Peyer's patch (tissue), 4 donors: ENCODE measurements at regions not wholly inside any gene's neighbourhood (a gene's known extent, or its start where the extent isn't known, plus 50 kb on each side); places are given as distances from the start of the nearest gene placed in this dataset.

Source experiments
- DNase-seq, 3 donors: peaks; one replicate each; pipeline ENCODE4 v3.0.0-alpha.2; 2017 to 2019
- H3K27ac ChIP-seq, 4 donors: fragments of 200-600 bp; sonication (generic); one replicate each; pipeline ENCODE4 v1.5.1; 2016 to 2019
- H3K27me3 ChIP-seq, 2 donors: fragments of 200-600 bp; sonication (generic); one replicate each; pipeline ENCODE4 v1.5.1; 2019
- H3K36me3 ChIP-seq, 3 donors: fragments of 200-600 bp; sonication (generic); one replicate each; pipeline ENCODE4 v1.5.1; 2016 to 2019
- H3K4me1 ChIP-seq, 4 donors: fragments of 200-600 bp; sonication (generic); one replicate each; pipeline ENCODE4 v1.5.1; 2016 to 2019
- H3K4me3 ChIP-seq, 4 donors: fragments of 200-600 bp; sonication (generic); 1 replicate in 3 of 4; 2 replicates in 1 of 4; pipeline ENCODE4 v1.5.1; 2016 to 2019; ENCODE audit warnings: mild to moderate bottlenecking in 1 of 4
- H3K9me3 ChIP-seq, 4 donors: fragments of 200-600 bp; sonication (generic); one replicate each; pipeline ENCODE4 v1.5.1; 2016 to 2019; ENCODE audit warnings: mild to moderate bottlenecking in 1 of 4
- POLR2A ChIP-seq, 2 donors: fragments of 450-650 bp; IDR thresholded peaks; one replicate each; pipeline ENCODE4 v1.5.1; 2017; ENCODE audit warnings: antibody characterized with exemption in 2 of 2, mild to moderate bottlenecking in 2 of 2, moderate library complexity in 2 of 2
- TF ChIP-seq, protein P1 (sequence below), 6 experiments: fragments of 450-650 bp in 4 of 6; fragments of 200-600 bp in 2 of 6; sonication (generic) in 1 of 6; IDR thresholded peaks; one replicate each; pipeline ENCODE4 v1.5.1; 2017 to 2019; ENCODE audit warnings: antibody characterized with exemption in 6 of 6, mild to moderate bottlenecking in 3 of 6, moderate library complexity in 1 of 6

DNA sequence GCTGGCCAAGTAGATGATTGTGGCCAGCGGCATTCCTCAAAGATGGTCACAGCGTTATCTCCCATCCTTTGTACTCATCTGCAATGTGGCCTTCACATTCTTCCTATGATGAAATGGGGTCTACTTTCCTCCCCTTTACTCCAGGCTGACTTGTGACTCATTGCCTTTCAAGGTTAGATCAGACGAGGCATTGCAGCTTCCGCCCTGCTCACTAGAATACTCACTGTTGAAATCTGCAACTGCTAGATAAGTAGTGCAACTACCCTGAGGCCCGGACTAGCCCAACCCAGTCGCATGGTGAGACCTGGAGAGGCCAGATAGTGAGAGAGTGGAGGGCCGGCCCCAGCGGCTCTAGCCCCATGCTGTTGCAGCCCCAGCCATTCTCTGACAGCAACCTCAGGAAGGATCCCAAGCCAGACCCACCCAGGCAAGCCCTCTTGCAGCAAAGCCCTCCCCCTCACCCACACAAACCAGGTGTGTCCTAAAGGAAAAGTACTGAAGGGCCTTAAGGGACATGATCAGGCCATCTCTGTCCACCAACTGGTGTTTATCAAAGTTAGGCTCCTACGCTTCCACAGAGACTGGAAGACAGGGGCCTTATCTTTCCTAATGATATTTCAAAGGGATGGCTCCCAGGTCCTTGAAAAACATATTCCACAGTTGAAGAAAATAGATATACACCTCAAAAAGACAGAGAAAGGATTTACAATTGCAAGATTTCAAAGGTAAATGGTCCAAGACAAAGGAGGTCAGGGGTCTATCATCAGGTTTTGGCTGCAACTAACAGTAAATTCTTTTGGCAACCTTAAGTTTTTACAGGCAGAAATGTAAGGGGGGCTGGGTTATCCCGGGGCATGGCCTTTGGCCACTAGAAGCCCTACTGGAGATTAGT lies 107.2 kb upstream of the TRIM24 start:
- H3K4me1 ChIP-seq = no peaks in the 10 kb centered on the region
- H3K27me3 ChIP-seq = no peaks in the 10 kb centered on the region
- no peak overlapping the region for H3K4me3 ChIP-seq
- peaks cover 0 to 3% (median 0%) of the 10 kb centered on the region in 4 donors for H3K9me3 ChIP-seq
- DNase-seq = no peak
- no peak for TF ChIP-seq POLR2A (IDR thresholded peaks at IDR 0.05)
- TF ChIP-seq, protein P1, sequence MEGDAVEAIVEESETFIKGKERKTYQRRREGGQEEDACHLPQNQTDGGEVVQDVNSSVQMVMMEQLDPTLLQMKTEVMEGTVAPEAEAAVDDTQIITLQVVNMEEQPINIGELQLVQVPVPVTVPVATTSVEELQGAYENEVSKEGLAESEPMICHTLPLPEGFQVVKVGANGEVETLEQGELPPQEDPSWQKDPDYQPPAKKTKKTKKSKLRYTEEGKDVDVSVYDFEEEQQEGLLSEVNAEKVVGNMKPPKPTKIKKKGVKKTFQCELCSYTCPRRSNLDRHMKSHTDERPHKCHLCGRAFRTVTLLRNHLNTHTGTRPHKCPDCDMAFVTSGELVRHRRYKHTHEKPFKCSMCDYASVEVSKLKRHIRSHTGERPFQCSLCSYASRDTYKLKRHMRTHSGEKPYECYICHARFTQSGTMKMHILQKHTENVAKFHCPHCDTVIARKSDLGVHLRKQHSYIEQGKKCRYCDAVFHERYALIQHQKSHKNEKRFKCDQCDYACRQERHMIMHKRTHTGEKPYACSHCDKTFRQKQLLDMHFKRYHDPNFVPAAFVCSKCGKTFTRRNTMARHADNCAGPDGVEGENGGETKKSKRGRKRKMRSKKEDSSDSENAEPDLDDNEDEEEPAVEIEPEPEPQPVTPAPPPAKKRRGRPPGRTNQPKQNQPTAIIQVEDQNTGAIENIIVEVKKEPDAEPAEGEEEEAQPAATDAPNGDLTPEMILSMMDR (IDR thresholded peaks at IDR 0.05) = no peak
- H3K36me3 ChIP-seq = no peaks in the 10 kb centered on the region
- H3K27ac ChIP-seq = no peak overlapping the region

DNA sequence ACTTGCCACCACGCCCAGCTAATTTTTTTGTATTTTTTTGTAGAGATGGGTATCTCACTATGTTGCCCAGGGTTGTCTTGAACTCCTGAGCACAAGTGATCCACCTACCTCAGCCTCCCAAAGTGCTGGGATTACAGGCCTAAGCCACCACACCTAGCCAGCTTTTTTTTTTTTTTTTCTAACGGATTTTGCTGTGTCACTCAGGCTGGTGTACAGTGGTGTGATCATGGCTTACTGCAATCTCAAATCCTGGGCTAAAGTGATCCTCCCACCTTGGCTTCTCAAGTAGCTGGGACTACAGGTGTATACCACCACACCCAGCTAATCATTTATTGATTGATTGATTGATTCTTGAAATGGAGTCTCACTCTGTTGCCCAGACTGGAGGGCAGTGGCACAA lies 106.0 kb upstream of the TRIM24 start:
- H3K4me1 ChIP-seq = no peaks in the 10 kb centered on the region
- H3K27ac ChIP-seq = no peak overlapping the region
- no peak for DNase-seq
- no peaks in the 10 kb centered on the region for H3K36me3 ChIP-seq
- H3K4me3 ChIP-seq = no peak overlapping the region
- TF ChIP-seq, protein P1 (IDR thresholded peaks at IDR 0.05) = no peak
- TF ChIP-seq POLR2A (IDR thresholded peaks at IDR 0.05) = no peak
- H3K9me3 ChIP-seq = peaks cover 0 to 3% (median 0%) of the 10 kb centered on the region in 4 donors
- H3K27me3 ChIP-seq = no peaks in the 10 kb centered on the region

DNA sequence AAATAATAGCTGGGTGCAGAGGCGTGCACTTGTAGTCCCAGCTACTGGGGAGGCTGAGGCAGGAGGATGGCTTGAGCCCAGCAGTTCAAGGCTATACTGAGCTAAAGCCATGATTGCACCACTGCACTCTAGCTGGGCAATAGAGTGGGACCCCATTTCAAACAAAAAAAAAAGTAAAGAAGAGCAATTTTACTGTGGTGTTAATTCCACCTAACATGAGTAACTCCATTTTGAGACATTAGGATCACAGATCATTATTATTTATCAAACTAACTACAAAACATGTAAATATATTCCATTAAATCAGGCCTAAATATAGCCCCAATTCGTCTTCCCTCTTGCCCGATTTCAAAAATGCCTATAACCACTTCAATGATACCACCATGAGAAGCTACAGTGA lies 104.8 kb upstream of the TRIM24 start:
- no peak for DNase-seq
- Histone ChIP-seq H3K27ac (no peak overlapping the region), H3K27me3 (no peaks in the 10 kb centered on the region), H3K9me3 (peaks cover 0 to 3% (median 0%) of the 10 kb centered on the region in 4 donors), H3K36me3 (no peaks in the 10 kb centered on the region), H3K4me1 (no peaks in the 10 kb centered on the region), H3K4me3 (no peak overlapping the region)
- TF ChIP-seq, protein P1 (IDR thresholded peaks at IDR 0.05) = no peak
- TF ChIP-seq POLR2A (IDR thresholded peaks at IDR 0.05) = no peak

DNA sequence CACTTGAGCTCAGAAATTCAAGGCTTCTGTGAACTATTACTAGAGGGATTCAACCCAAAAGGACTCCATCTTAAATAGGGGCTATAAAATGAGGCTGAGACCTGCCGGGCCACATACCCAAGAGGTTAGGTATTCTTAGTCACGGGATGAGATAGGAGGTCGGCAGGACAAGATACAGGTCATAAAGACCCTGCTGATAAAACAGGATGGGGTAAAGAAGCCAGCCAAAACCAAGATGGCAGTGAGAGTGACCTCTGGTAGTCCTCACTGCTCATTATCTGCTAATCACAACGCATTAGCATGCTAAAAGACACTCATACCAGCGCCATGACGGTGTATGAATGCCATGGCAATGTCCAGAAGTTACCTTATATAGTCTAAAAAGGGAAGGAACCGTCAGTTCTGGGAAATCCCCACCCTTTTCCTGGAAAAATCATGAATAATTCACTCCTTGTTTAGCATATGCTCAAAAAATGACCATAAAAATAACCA lies 101.2 kb upstream of the TRIM24 start:
- H3K36me3 ChIP-seq = no peaks in the 10 kb centered on the region
- no peaks in the 10 kb centered on the region for H3K9me3 ChIP-seq
- TF ChIP-seq POLR2A (IDR thresholded peaks at IDR 0.05) = no peak
- TF ChIP-seq, protein P1 (IDR thresholded peaks at IDR 0.05) = no peak
- no peak overlapping the region for H3K27ac ChIP-seq
- no peaks in the 10 kb centered on the region for H3K27me3 ChIP-seq
- H3K4me3 ChIP-seq = no peak overlapping the region
- H3K4me1 ChIP-seq = no peaks in the 10 kb centered on the region
- DNase-seq = no peak

DNA sequence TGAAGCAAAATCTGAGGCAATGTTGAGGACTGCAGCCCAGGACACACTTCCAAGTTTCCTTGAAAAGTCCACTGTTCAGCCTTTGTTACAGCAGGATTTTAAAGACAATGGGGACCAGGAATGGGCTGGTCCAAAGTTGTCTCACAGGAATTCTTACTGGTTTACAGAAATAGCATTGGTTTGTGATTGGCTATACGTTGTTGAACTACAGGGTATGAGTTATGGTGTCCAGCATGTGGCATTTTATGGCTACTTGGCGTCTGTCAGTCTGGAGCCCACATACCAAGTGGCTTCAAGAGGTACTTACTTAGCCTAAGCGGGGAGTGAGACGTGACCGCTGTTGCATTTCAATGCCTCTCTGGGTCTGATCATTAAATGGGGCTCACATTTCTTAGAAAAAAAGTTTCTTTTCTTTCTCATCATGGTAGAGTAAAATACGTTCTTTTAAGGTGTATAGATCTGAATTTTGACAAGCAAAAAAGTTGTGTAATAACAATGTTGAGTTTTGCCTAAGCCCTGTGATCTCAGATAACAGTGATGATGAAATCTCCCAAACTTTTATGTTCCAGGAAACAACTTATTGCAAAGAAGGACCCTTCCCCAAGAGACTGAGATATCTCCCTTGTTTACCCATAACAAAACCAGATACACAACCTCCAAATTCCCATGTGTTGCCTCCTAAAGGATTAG lies 100.0 kb upstream of the TRIM24 start:
- Histone ChIP-seq H3K4me1 (no peaks in the 10 kb centered on the region), H3K27me3 (no peaks in the 10 kb centered on the region), H3K9me3 (no peaks in the 10 kb centered on the region), H3K27ac (no peak overlapping the region), H3K36me3 (no peaks in the 10 kb centered on the region), H3K4me3 (no peak overlapping the region)
- DNase-seq = no peak
- TF ChIP-seq, protein P1 (IDR thresholded peaks at IDR 0.05) = no peak
- no peak for TF ChIP-seq POLR2A (IDR thresholded peaks at IDR 0.05)
